ENCODE measurements at regions not wholly inside any gene's neighbourhood (a gene's known extent, or its start where the extent isn't known, plus 50 kb on each side); places are given as distances from the start of the nearest gene placed in this dataset.

- TF ChIP-seq, protein P1, sequence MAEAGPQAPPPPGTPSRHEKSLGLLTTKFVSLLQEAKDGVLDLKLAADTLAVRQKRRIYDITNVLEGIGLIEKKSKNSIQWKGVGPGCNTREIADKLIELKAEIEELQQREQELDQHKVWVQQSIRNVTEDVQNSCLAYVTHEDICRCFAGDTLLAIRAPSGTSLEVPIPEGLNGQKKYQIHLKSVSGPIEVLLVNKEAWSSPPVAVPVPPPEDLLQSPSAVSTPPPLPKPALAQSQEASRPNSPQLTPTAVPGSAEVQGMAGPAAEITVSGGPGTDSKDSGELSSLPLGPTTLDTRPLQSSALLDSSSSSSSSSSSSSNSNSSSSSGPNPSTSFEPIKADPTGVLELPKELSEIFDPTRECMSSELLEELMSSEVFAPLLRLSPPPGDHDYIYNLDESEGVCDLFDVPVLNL (CRISPR knock-in tag; IDR thresholded peaks at IDR 0.05; ENCODE audit: borderline replicate concordance, low read depth), result no peak
- TF ChIP-seq, protein P2, sequence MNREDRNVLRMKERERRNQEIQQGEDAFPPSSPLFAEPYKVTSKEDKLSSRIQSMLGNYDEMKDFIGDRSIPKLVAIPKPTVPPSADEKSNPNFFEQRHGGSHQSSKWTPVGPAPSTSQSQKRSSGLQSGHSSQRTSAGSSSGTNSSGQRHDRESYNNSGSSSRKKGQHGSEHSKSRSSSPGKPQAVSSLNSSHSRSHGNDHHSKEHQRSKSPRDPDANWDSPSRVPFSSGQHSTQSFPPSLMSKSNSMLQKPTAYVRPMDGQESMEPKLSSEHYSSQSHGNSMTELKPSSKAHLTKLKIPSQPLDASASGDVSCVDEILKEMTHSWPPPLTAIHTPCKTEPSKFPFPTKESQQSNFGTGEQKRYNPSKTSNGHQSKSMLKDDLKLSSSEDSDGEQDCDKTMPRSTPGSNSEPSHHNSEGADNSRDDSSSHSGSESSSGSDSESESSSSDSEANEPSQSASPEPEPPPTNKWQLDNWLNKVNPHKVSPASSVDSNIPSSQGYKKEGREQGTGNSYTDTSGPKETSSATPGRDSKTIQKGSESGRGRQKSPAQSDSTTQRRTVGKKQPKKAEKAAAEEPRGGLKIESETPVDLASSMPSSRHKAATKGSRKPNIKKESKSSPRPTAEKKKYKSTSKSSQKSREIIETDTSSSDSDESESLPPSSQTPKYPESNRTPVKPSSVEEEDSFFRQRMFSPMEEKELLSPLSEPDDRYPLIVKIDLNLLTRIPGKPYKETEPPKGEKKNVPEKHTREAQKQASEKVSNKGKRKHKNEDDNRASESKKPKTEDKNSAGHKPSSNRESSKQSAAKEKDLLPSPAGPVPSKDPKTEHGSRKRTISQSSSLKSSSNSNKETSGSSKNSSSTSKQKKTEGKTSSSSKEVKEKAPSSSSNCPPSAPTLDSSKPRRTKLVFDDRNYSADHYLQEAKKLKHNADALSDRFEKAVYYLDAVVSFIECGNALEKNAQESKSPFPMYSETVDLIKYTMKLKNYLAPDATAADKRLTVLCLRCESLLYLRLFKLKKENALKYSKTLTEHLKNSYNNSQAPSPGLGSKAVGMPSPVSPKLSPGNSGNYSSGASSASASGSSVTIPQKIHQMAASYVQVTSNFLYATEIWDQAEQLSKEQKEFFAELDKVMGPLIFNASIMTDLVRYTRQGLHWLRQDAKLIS (CRISPR knock-in tag; IDR thresholded peaks at IDR 0.05; ENCODE audit: borderline replicate concordance), result no peak
- TF ChIP-seq, protein P3, sequence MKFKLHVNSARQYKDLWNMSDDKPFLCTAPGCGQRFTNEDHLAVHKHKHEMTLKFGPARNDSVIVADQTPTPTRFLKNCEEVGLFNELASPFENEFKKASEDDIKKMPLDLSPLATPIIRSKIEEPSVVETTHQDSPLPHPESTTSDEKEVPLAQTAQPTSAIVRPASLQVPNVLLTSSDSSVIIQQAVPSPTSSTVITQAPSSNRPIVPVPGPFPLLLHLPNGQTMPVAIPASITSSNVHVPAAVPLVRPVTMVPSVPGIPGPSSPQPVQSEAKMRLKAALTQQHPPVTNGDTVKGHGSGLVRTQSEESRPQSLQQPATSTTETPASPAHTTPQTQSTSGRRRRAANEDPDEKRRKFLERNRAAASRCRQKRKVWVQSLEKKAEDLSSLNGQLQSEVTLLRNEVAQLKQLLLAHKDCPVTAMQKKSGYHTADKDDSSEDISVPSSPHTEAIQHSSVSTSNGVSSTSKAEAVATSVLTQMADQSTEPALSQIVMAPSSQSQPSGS (CRISPR knock-in tag; IDR thresholded peaks at IDR 0.05; ENCODE audit: borderline replicate concordance, low read depth), result no peak
- TF ChIP-seq ATF3 (CRISPR knock-in tag; conservative IDR thresholded peaks at IDR 0.05) (no peak), NR1H2 (CRISPR knock-in tag; IDR thresholded peaks at IDR 0.05) (no peak)
- TF ChIP-seq, protein P4, sequence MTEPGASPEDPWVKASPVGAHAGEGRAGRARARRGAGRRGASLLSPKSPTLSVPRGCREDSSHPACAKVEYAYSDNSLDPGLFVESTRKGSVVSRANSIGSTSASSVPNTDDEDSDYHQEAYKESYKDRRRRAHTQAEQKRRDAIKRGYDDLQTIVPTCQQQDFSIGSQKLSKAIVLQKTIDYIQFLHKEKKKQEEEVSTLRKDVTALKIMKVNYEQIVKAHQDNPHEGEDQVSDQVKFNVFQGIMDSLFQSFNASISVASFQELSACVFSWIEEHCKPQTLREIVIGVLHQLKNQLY (CRISPR knock-in tag; IDR thresholded peaks at IDR 0.05), result no peak
Measured at GRCh38 chr11:103648670-103649400, 387.6 kb upstream of the DDI1 start (continued).

- Mint-ChIP-seq H3K36me3 (peaks cover 27% of the 10 kb centered on the region), H3K4me1 (no peaks in the 10 kb centered on the region), H3K27me3 (ENCODE audit: low read depth) (0 out of 2 replicates have a peak, but pooled peaks cover 4% of the 10 kb centered on the region), H3K9me3 (peaks cover 40% of the 10 kb centered on the region), H3K4me3 (no peak overlapping the region), H3K27ac (no peak overlapping the region)
- CTCF ChIA-PET, result no interaction called here
- POLR2A ChIA-PET, result no interaction called here
- DNase-seq (ENCODE audit: low spot score) (no peak), ATAC-seq (no peak)
- TF ChIP-seq ZNF232 (CRISPR knock-in tag; IDR thresholded peaks at IDR 0.05), result no peak
- TF ChIP-seq ZNF416 (CRISPR knock-in tag; IDR thresholded peaks at IDR 0.05), result no peak
- no peak for TF ChIP-seq ZNF138 (CRISPR knock-in tag; conservative IDR thresholded peaks at IDR 0.05)
- TF ChIP-seq ATF1 (CRISPR knock-in tag; IDR thresholded peaks at IDR 0.05), result no peak
- TF ChIP-seq MYBL2 (CRISPR knock-in tag; IDR thresholded peaks at IDR 0.05), result no peak
- TF ChIP-seq SOX15 (CRISPR knock-in tag; IDR thresholded peaks at IDR 0.05), result no peak
- no peak for TF ChIP-seq HMGA2 (CRISPR knock-in tag; IDR thresholded peaks at IDR 0.05)
- no peak for TF ChIP-seq FOXK1 (CRISPR knock-in tag; IDR thresholded peaks at IDR 0.05)
- TF ChIP-seq HMGXB4 (CRISPR knock-in tag; IDR thresholded peaks at IDR 0.05), result no peak
- TF ChIP-seq ZBTB21 (CRISPR knock-in tag; IDR thresholded peaks at IDR 0.05; ENCODE audit: borderline replicate concordance), result no peak
- TF ChIP-seq, protein P5, sequence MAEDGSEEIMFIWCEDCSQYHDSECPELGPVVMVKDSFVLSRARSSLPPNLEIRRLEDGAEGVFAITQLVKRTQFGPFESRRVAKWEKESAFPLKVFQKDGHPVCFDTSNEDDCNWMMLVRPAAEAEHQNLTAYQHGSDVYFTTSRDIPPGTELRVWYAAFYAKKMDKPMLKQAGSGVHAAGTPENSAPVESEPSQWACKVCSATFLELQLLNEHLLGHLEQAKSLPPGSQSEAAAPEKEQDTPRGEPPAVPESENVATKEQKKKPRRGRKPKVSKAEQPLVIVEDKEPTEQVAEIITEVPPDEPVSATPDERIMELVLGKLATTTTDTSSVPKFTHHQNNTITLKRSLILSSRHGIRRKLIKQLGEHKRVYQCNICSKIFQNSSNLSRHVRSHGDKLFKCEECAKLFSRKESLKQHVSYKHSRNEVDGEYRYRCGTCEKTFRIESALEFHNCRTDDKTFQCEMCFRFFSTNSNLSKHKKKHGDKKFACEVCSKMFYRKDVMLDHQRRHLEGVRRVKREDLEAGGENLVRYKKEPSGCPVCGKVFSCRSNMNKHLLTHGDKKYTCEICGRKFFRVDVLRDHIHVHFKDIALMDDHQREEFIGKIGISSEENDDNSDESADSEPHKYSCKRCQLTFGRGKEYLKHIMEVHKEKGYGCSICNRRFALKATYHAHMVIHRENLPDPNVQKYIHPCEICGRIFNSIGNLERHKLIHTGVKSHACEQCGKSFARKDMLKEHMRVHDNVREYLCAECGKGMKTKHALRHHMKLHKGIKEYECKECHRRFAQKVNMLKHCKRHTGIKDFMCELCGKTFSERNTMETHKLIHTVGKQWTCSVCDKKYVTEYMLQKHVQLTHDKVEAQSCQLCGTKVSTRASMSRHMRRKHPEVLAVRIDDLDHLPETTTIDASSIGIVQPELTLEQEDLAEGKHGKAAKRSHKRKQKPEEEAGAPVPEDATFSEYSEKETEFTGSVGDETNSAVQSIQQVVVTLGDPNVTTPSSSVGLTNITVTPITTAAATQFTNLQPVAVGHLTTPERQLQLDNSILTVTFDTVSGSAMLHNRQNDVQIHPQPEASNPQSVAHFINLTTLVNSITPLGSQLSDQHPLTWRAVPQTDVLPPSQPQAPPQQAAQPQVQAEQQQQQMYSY (CRISPR knock-in tag; IDR thresholded peaks at IDR 0.05), result no peak
- TF ChIP-seq ZNF425 (CRISPR knock-in tag; conservative IDR thresholded peaks at IDR 0.05), result no peak
- TF ChIP-seq, protein P6, sequence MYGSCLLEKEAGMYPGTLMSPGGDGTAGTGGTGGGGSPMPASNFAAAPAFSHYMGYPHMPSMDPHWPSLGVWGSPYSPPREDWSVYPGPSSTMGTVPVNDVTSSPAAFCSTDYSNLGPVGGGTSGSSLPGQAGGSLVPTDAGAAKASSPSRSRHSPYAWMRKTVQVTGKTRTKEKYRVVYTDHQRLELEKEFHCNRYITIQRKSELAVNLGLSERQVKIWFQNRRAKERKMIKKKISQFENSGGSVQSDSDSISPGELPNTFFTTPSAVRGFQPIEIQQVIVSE (CRISPR knock-in tag; IDR thresholded peaks at IDR 0.05; ENCODE audit: borderline replicate concordance), result no peak
Measured at GRCh38 chr11:103649401-103649895, 387.0 kb upstream of the DDI1 start.
